Fibroblast of the aortic adventitia (primary cell): ENCODE measurements at regions not wholly inside any gene's neighbourhood (a gene's known extent, or its start where the extent isn't known, plus 50 kb on each side); places are given as distances from the start of the nearest gene placed in this dataset.
"Not testable (repeated sequence)": the region's sequence is repeated elsewhere in the genome, so short reads cannot be mapped to it uniquely, and the experiment has no call there.

ENCODE experiments used
- DNase-seq: peaks from one replicate; pipeline ENCODE4 v3.0.0-alpha.2; 2010; ENCODE audit warnings: low read depth
- H3K4me3 ChIP-seq: 2 replicates; pipeline ENCODE4 v1.5.1; 2011; ENCODE audit warnings: low read depth, mild to moderate bottlenecking, control low read depth, low read length, moderate library complexity
- TF ChIP-seq, protein P1 (sequence below): IDR thresholded peaks from 2 replicates; pipeline ENCODE4 v1.5.1; 2011; ENCODE audit warnings: mild to moderate bottlenecking, low read length, control low read depth, inconsistent platforms; ENCODE audit not compliant: insufficient read depth

GRCh38 chr12:97050509-97050908, 143.5 kb downstream of the NEDD1 start:
- H3K4me3 ChIP-seq: no peak overlapping the region
- no peak for DNase-seq
- TF ChIP-seq, protein P1, sequence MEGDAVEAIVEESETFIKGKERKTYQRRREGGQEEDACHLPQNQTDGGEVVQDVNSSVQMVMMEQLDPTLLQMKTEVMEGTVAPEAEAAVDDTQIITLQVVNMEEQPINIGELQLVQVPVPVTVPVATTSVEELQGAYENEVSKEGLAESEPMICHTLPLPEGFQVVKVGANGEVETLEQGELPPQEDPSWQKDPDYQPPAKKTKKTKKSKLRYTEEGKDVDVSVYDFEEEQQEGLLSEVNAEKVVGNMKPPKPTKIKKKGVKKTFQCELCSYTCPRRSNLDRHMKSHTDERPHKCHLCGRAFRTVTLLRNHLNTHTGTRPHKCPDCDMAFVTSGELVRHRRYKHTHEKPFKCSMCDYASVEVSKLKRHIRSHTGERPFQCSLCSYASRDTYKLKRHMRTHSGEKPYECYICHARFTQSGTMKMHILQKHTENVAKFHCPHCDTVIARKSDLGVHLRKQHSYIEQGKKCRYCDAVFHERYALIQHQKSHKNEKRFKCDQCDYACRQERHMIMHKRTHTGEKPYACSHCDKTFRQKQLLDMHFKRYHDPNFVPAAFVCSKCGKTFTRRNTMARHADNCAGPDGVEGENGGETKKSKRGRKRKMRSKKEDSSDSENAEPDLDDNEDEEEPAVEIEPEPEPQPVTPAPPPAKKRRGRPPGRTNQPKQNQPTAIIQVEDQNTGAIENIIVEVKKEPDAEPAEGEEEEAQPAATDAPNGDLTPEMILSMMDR: no peak

DNA sequence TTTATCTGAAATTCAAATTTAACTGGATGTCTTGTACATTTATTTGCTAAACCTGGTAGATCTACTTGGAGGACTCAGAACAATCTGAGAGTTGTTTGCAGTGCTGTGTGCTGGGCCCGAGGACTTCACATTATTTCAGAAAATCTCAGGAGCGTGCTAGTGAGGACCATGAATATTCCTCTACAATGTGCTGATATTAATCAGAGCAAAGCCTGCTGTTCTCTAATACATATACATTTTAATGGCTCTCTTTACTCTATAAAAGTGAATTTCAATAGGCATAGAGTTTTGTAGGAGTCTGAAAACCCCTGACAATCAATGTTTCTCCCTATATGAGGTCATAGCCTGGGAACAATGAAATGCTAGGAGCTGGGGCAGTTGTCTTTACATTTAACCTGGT, 144.3 kb downstream of the NEDD1 start:
- H3K4me3 ChIP-seq: no peak overlapping the region
- no peak for DNase-seq
- TF ChIP-seq, protein P1: no peak

DNA sequence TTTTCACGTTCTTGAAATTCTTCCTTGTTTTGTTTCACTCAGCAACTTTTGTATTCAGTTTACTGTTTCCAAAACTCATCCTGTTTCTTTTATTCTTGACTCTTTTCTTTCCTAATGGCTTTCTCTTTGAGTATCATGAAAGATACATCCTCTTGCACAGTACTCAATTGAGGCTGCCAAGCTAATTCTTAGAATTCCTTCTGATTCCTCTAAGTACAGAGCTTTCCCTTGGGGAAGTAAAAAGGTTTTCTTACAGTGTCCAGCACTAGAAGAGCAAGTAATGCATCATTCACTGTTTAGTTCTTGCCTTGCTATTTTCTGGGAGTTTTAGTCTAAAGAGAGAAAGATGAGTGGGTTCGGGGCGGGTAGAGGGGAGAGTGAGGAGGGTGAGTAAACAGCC, 154.1 kb downstream of the NEDD1 start:
- no peak for DNase-seq
- H3K4me3 ChIP-seq: no peak overlapping the region
- TF ChIP-seq, protein P1: no peak

GRCh38 chr12:97063292-97063935, 156.4 kb downstream of the NEDD1 start:
- no peak overlapping the region for H3K4me3 ChIP-seq
- TF ChIP-seq, protein P1: no peak
- DNase-seq: no peak

DNA sequence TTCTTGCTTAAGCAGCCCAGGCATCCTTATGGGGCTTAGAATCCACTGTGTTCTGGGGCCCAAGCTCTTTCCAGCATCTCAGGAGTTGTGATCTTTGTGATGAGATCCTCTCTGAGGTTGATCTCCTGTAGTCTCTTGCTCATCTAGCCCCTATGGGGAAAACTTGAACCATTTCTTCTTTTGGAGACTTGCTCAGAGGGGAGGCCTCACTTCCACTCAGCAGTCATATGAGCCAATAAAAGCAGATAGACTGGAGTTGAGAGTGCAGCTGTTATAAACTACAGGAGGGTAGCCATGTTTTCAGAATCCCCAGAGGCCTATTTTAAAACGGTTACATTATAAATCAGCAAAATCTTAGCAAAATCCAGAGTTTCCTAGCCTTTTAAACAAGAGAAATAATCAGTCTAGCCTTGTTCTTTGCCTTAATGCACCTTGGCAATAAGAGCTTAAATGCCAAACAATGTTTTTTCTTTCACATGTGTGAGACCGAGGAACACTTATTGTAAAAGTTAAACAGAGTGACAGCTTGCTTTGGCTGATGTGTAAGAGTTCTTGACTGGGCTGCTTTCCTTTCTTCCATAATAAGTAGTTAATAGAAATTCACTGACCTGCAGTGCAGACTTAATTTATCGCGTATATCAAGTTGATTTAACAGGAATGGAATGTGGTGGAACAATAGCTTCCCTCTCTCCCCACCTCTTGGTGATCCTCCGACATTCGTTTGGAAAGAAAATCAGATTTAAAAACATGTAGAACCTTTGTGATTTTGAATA, 168.3 kb downstream of the NEDD1 start:
- no peak overlapping the region for H3K4me3 ChIP-seq
- no peak for DNase-seq
- TF ChIP-seq, protein P1: no peak

- no peak for DNase-seq
Observed at GRCh38 chr12:97075934-97076630, 169.0 kb downstream of the NEDD1 start.

DNA sequence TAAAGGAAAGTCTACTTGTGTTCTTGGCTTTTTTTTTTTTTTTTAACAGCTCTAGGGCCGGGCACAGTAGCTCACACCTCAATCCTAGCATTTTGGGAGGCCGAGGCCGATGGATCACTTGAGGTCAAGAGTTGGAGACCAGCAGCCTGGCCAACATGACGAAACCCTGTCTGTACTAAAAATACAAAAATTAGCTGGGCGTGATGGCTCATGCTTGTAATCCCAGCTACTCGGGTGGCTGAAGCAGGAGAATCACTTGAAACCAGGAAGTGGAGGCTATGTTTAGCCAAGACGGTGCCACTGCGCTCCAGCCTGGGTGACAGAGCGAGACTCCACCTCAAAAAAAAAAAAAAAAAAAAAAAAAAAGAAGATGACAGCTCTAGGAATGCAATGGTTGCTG, 169.9 kb downstream of the NEDD1 start:
- not testable (repeated sequence) for H3K4me3 ChIP-seq, DNase-seq

More at GRCh38 chr12:97075934-97076630, 169.0 kb downstream of the NEDD1 start:
- TF ChIP-seq, protein P1: no peak
- H3K4me3 ChIP-seq: no peak overlapping the region
